GF-D8 (cell line): ENCODE measurements at regions not wholly inside any gene's neighbourhood (a gene's known extent, or its start where the extent isn't known, plus 50 kb on each side); places are given as distances from the start of the nearest gene placed in this dataset.
"Not testable (repeated sequence)": the region's sequence is repeated elsewhere in the genome, so short reads cannot be mapped to it uniquely, and the experiment has no call there.

ENCODE experiments used
- DNase-seq: peaks from one replicate; lab custom pipeline; 2025; lab: John Stamatoyannopoulos, UW

GRCh38 chr5:85549229-85549628 is 1068.5 kb upstream of the COX7C start:
- DNase-seq = no peak

GRCh38 chr5:85549836-85550599 is 1067.7 kb upstream of the COX7C start:
- no peak for DNase-seq

GRCh38 chr5:85556464-85556863 is 1061.3 kb upstream of the COX7C start:
- no peak for DNase-seq

GRCh38 chr5:85576666-85577065 is 1041.1 kb upstream of the COX7C start:
- DNase-seq = no peak

GRCh38 chr5:85587806-85588205 is 1029.9 kb upstream of the COX7C start:
- DNase-seq = not testable (repeated sequence)

GRCh38 chr5:85588268-85588667 is 1029.5 kb upstream of the COX7C start:
- not testable (repeated sequence) for DNase-seq

GRCh38 chr5:85590764-85591163 is 1027.0 kb upstream of the COX7C start:
- DNase-seq = no peak

- DNase-seq = no peak
Observed at GRCh38 chr5:85591311-85591710, 1026.4 kb upstream of the COX7C start.

- no peak for DNase-seq
Observed at GRCh38 chr5:85602843-85603242, 1014.9 kb upstream of the COX7C start.

- DNase-seq = no peak
Observed at GRCh38 chr5:85604378-85604777, 1013.4 kb upstream of the COX7C start.

- no peak for DNase-seq
Observed at GRCh38 chr5:85604786-85605185, 1013.0 kb upstream of the COX7C start.

- no peak for DNase-seq
Observed at GRCh38 chr5:85605381-85605780, 1012.4 kb upstream of the COX7C start.

GRCh38 chr5:85614489-85614888 is 1003.3 kb upstream of the COX7C start:
- no peak for DNase-seq

- DNase-seq = no peak
Observed at GRCh38 chr5:85621668-85622067, 996.1 kb upstream of the COX7C start.

- no peak for DNase-seq
Observed at GRCh38 chr5:85628153-85628552, 989.6 kb upstream of the COX7C start.

GRCh38 chr5:85638495-85639125 is 979.1 kb upstream of the COX7C start:
- DNase-seq = not testable (repeated sequence)

- DNase-seq = no peak
Observed at GRCh38 chr5:85646036-85646435, 971.7 kb upstream of the COX7C start.

- no peak for DNase-seq
Observed at GRCh38 chr5:85646641-85647040, 971.1 kb upstream of the COX7C start.

GRCh38 chr5:85647349-85648127 is 970.2 kb upstream of the COX7C start:
- no peak for DNase-seq

- DNase-seq = no peak
Observed at GRCh38 chr5:85648495-85648894, 969.2 kb upstream of the COX7C start.

- no peak for DNase-seq
Observed at GRCh38 chr5:85651731-85652130, 966.0 kb upstream of the COX7C start.

GRCh38 chr5:85654144-85654543 is 963.6 kb upstream of the COX7C start:
- not testable (repeated sequence) for DNase-seq

GRCh38 chr5:85656050-85656449 is 961.7 kb upstream of the COX7C start:
- no peak for DNase-seq
